ENCODE measurements at regions not wholly inside any gene's neighbourhood (a gene's known extent, or its start where the extent isn't known, plus 50 kb on each side); places are given as distances from the start of the nearest gene placed in this dataset.

DNA sequence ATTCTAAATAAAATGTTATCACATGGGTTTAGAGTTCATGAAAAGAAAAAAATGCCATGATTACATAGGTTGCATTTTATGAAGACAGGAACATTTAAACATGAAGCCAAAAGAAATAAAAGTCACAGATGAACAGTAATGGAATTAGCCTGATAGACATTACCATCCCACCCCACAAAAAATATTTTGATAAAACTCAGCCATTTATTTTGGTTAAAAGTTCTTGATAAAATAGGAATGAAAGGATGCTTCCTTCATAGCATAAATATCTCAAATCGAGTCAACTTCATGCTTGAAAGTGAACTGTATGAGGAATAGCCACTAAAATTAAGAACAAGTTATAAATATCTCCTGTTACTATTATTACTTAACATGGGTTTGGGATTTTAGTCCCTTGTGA is 101.9 kb upstream of the TMC3 start:
- TF ChIP-seq, protein P1, sequence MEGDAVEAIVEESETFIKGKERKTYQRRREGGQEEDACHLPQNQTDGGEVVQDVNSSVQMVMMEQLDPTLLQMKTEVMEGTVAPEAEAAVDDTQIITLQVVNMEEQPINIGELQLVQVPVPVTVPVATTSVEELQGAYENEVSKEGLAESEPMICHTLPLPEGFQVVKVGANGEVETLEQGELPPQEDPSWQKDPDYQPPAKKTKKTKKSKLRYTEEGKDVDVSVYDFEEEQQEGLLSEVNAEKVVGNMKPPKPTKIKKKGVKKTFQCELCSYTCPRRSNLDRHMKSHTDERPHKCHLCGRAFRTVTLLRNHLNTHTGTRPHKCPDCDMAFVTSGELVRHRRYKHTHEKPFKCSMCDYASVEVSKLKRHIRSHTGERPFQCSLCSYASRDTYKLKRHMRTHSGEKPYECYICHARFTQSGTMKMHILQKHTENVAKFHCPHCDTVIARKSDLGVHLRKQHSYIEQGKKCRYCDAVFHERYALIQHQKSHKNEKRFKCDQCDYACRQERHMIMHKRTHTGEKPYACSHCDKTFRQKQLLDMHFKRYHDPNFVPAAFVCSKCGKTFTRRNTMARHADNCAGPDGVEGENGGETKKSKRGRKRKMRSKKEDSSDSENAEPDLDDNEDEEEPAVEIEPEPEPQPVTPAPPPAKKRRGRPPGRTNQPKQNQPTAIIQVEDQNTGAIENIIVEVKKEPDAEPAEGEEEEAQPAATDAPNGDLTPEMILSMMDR (IDR thresholded peaks at IDR 0.05) = no peak
- TF ChIP-seq EP300 (IDR thresholded peaks at IDR 0.05) = no peak
- no peak for TF ChIP-seq POLR2A (IDR thresholded peaks at IDR 0.05)
